GM12892 (cell line): ENCODE measurements at regions not wholly inside any gene's neighbourhood (a gene's known extent, or its start where the extent isn't known, plus 50 kb on each side); places are given as distances from the start of the nearest gene placed in this dataset.
A peak's percentile ranks its signal among the peaks of the same experiment; 100 is the strongest.
"Not testable (repeated sequence)": the region's sequence is repeated elsewhere in the genome, so short reads cannot be mapped to it uniquely, and the experiment has no call there.

Source experiments
- DNase-seq: peaks from one replicate; pipeline ENCODE4 v3.0.0; 2011; ENCODE audit not compliant: insufficient read length
- FAIRE-seq: peaks from 2 replicates; lab custom pipeline; 2011; peaks lifted over from hg19 to GRCh38; lab: Jason Lieb, UNC
- POLR2A ChIP-seq: IDR thresholded peaks from 2 replicates; pipeline ENCODE4 v1.6.1; 2011; ENCODE audit warnings: low read depth, low read length, control low read depth
- POLR2AphosphoS5 ChIP-seq: IDR thresholded peaks from 2 replicates; pipeline ENCODE4 v1.6.1; 2011; ENCODE audit warnings: low read depth, low read length, control low read depth
- TAF1 ChIP-seq: IDR thresholded peaks from 2 replicates; pipeline ENCODE4 v1.6.1; 2011; ENCODE audit warnings: low read depth, mild to moderate bottlenecking, control low read depth, low read length, borderline replicate concordance

- TF ChIP-seq POLR2AphosphoS5 (no peak), TAF1 (no peak), POLR2A (no peak)
- no peak for DNase-seq
- FAIRE-seq, result no peak
Observed at GRCh38 chrX:1023676-1024075, 188.8 kb downstream of the CRLF2 start.

DNA sequence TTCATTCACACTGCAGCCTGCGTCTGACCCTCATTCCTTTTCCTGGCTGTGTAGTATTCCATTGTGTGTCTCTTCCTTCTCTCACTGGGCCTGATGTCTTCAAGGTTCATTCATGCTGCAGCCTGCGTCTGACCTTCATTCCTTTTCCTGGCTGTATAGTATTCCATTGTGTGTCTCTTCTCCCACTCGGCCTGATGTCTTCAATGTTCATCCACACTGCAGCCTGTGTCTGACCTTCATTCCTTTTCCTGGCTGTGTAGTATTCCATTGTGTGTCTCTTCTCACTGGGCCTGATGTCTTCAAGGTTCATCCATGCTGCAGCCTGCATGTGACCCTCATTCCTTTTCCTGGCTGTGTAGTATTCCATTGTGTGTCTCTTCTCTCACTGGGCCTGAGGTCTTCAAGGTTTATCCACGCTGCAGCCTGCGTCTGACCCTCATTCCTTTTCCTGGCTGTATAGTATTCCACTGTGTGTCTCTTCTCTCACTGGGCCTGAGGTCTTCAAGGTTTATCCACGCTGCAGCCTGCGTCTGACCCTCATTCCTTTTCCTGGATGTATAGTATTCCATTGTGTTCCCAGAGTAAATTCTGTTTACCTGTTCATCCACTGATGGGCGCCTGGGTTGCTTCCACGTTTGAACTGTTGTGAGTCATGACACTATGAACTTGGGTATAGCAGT lies 191.0 kb downstream of the CRLF2 start:
- not testable (repeated sequence) for DNase-seq
- peak; percentile 21 for FAIRE-seq

GRCh38 chrX:1020634-1021166 lies 191.7 kb downstream of the CRLF2 start:
- DNase-seq, result no peak
- no peak for FAIRE-seq
- TF ChIP-seq POLR2A (no peak), POLR2AphosphoS5 (no peak), TAF1 (no peak)

- FAIRE-seq, DNase-seq: not testable (repeated sequence)
Observed at GRCh38 chrX:1016926-1017325, 195.5 kb downstream of the CRLF2 start.

- FAIRE-seq, DNase-seq: not testable (repeated sequence)
Observed at GRCh38 chrX:1016281-1016680, 196.2 kb downstream of the CRLF2 start.

GRCh38 chrX:1012678-1013300 lies 199.7 kb downstream of the CRLF2 start:
- TF ChIP-seq POLR2AphosphoS5 (no peak), POLR2A (no peak), TAF1 (no peak)
- DNase-seq (no peak), FAIRE-seq (no peak)

DNA sequence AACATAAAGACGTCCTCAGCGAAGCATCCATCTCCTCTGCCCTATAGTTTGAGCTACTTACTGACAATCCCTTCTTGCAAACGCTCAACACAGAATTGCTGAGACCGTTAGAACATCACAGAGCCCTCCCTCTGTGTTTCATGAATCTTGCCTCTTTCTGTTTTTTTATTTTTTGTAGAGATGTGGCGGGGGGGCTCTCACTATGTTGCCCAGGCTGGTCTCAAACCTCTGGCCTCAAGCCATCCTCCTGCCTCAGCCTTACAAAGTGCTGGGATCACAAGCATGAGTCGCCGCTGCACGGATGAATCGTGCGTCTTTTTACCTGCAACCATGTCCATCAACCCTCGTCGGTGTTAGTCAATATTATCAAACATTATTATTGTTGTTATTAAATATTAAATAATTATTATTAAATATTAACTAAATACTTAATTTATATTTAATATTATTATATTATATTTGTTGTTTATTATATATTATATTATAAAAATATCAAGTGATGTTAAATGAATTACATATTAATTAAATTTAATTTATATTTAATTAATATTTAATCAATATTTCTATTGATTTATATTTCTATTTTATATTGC lies 200.7 kb downstream of the CRLF2 start:
- DNase-seq (no peak), FAIRE-seq (no peak)
- TF ChIP-seq POLR2AphosphoS5, result no peak
- TF ChIP-seq TAF1, result no peak
- TF ChIP-seq POLR2A, result no peak

- FAIRE-seq, result no peak
- TF ChIP-seq POLR2A (no peak), POLR2AphosphoS5 (no peak), TAF1 (no peak)
- no peak for DNase-seq
Observed at GRCh38 chrX:1009771-1010170, 202.7 kb downstream of the CRLF2 start.

DNA sequence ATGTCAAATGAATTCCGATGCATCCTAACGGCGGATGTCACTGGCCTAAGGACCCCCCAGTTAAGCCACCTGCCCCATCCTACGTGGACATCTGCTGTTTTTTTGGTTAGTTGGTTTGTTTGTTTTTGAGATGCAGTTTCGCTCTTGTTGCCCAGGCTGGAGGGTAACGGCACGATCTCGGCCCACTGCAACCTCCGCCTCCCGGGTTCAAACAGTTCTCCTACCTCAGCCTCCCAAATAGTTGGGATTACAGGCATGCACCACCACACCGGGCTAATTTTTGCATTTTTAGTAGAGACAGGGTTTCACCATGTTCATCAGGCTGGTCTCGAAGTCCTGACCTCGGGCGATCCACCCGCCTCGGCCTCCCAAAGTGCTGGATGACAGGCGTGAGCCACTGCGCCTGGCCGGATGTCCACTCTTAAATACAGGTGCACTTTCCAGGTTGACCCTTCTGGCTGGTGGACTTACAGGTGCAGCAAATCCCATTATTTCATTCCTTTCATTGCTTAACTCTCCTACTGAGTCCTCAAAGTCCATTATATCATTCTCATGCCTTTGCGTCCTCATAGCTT lies 206.2 kb downstream of the CRLF2 start:
- DNase-seq (no peak), FAIRE-seq (no peak)
- TF ChIP-seq POLR2AphosphoS5 (no peak), POLR2A (no peak), TAF1 (no peak)

GRCh38 chrX:1002611-1003010 lies 209.8 kb downstream of the CRLF2 start:
- DNase-seq (no peak), FAIRE-seq (no peak)
- TF ChIP-seq POLR2AphosphoS5 (no peak), POLR2A (no peak), TAF1 (no peak)

- no peak for TF ChIP-seq TAF1
- no peak for TF ChIP-seq POLR2A
- TF ChIP-seq POLR2AphosphoS5, result no peak
- FAIRE-seq (no peak), DNase-seq (no peak)
Observed at GRCh38 chrX:997631-998137, 214.8 kb downstream of the CRLF2 start.

DNA sequence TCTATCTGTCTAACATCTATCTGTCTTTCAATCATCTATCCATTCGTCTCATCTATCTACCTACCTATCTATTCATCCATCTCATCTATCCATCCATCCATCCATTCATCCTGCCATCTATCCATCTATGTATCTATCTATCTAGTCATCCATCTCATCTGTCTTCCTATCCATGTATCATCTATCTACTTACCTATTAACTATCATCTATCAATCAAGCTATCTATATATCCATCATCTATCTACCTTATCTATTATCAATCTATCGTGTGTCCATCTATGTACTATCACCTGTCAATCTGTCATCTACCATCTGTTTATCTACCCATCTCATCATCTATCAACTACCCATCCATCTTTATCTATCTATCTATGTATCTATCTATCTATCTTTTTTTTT lies 217.7 kb downstream of the CRLF2 start:
- DNase-seq (no peak), FAIRE-seq (no peak)
- TF ChIP-seq POLR2AphosphoS5 (no peak), TAF1 (no peak), POLR2A (no peak)

DNA sequence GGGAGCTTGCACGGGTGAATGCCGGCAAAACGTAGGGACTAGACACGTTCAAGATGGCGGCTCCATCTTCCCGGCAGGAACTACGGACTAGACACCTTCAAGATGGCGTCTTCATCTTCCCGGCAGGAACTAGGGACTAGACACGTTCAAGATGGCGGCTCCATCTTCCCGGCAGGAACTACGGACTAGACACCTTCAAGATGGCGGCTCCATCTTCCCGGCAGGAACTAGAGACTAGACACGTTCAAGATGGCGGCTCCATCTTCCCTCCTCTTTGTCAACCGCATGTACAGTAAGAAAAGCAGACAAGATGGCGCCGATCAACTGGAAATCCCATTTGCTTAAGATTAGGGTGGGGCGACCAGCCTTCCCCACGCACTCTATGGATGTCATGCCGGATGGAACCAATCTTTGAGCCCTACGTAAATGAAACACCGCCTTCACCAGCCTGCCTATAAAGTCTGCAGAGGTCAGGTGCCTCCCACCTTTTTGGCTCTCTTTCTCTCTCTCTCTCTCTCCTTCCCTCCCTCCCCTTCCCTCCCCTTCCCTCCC lies 222.4 kb downstream of the CRLF2 start:
- DNase-seq (no peak), FAIRE-seq (peak; percentile 42)
- TF ChIP-seq POLR2AphosphoS5 (peak; percentile 54; the same call in 1 of the 2 replicates), POLR2A (peak; percentile 65; the same call in 1 of the 2 replicates), TAF1 (no peak)

GRCh38 chrX:988530-988929 lies 223.9 kb downstream of the CRLF2 start:
- not testable (repeated sequence) for FAIRE-seq, DNase-seq
